Endothelial cell of umbilical vein (primary cell): ENCODE measurements at regions not wholly inside any gene's neighbourhood (a gene's known extent, or its start where the extent isn't known, plus 50 kb on each side); places are given as distances from the start of the nearest gene placed in this dataset.

Source experiments
- EZH2 ChIP-seq: IDR thresholded peaks from 2 replicates; pipeline ENCODE4 v1.6.1; 2012; ENCODE audit warnings: borderline replicate concordance, low read depth, mild to moderate bottlenecking, moderate library complexity, low read length, inconsistent platforms; ENCODE audit not compliant: severe bottlenecking
- FOS ChIP-seq: IDR thresholded peaks from 2 replicates; pipeline ENCODE4 v1.6.1; 2011; ENCODE audit warnings: mild to moderate bottlenecking, low read length, moderate library complexity, borderline replicate concordance; ENCODE audit not compliant: insufficient read depth
- JUN ChIP-seq: IDR thresholded peaks from 2 replicates; pipeline ENCODE4 v1.6.1; 2011; ENCODE audit warnings: borderline replicate concordance, low read depth; ENCODE audit not compliant: insufficient read length, insufficient read depth
- MYC ChIP-seq: IDR thresholded peaks from one replicate; pipeline ENCODE4 v1.6.1; 2011; ENCODE audit warnings: mild to moderate bottlenecking, low read depth, low read length
- POLR2A ChIP-seq: IDR thresholded peaks from 2 replicates; pipeline ENCODE4 v1.6.1; 2012; ENCODE audit warnings: low read depth, mild to moderate bottlenecking, control low read depth, low read length
- POLR2AphosphoS5 ChIP-seq: IDR thresholded peaks from 2 replicates; pipeline ENCODE4 v1.6.1; 2012; ENCODE audit warnings: low read depth, mild to moderate bottlenecking, control low read depth, low read length, moderate library complexity; ENCODE audit not compliant: insufficient read depth
- TF ChIP-seq, protein P1 (sequence below), 2 donors: IDR thresholded peaks; 1 replicate in 1 of 2; 2 replicates in 1 of 2; pipeline ENCODE4 v1.5.1; 2011; ENCODE audit warnings: low read length in 2 of 2, mild to moderate bottlenecking in 2 of 2, moderate library complexity in 2 of 2, control low read depth in 1 of 2, inconsistent platforms in 1 of 2, low read depth in 1 of 2; ENCODE audit not compliant: insufficient read depth in 1 of 2; ENCODE audit errors: extremely low read depth in 1 of 2
- TF ChIP-seq, protein P2 (sequence below): IDR thresholded peaks from 2 replicates; pipeline ENCODE4 v1.6.1; 2011; ENCODE audit not compliant: insufficient read depth, insufficient read length

DNA sequence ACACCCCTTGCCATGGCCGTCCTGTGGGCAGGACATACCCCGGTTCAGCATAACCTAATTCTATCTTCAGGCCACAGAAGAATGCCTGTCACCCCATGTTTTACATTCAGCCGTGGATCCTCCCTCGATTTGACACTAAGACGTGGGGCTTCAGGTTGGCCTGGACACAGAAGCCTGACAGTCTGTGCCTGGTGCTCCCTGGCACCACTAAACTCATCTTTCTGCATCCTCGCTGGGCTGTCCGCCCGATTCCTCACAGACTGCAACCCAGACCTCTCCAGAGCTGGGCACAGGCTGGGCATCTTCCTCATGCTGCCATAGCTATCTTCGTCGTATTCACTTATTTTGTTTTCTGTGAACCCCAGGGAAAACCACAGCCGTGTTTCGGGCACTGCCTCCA, 117.8 kb upstream of the IQSEC1 start:
- TF ChIP-seq POLR2AphosphoS5 (no peak), MYC (no peak), EZH2 (no peak), POLR2A (no peak), JUN (no peak), FOS (no peak)
- TF ChIP-seq, protein P1, sequence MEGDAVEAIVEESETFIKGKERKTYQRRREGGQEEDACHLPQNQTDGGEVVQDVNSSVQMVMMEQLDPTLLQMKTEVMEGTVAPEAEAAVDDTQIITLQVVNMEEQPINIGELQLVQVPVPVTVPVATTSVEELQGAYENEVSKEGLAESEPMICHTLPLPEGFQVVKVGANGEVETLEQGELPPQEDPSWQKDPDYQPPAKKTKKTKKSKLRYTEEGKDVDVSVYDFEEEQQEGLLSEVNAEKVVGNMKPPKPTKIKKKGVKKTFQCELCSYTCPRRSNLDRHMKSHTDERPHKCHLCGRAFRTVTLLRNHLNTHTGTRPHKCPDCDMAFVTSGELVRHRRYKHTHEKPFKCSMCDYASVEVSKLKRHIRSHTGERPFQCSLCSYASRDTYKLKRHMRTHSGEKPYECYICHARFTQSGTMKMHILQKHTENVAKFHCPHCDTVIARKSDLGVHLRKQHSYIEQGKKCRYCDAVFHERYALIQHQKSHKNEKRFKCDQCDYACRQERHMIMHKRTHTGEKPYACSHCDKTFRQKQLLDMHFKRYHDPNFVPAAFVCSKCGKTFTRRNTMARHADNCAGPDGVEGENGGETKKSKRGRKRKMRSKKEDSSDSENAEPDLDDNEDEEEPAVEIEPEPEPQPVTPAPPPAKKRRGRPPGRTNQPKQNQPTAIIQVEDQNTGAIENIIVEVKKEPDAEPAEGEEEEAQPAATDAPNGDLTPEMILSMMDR (IDR thresholded peaks at IDR 0.05; ENCODE audit: extremely low read depth in 1 of 2, insufficient read depth in 1 of 2, low read depth in 1 of 2, low read length in 2 of 2), result no peak
- TF ChIP-seq, protein P2, sequence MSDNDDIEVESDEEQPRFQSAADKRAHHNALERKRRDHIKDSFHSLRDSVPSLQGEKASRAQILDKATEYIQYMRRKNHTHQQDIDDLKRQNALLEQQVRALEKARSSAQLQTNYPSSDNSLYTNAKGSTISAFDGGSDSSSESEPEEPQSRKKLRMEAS, result no peak
